A673 (cell line): ENCODE measurements at regions not wholly inside any gene's neighbourhood (a gene's known extent, or its start where the extent isn't known, plus 50 kb on each side); places are given as distances from the start of the nearest gene placed in this dataset.

Experiments
- BruUV-seq: library from RNA; stranded (reverse); fragments of 400-500 nt; replicated peaks from 2 replicates; lab custom pipeline; 2021; lab: Mats Ljungman, UMichigan
- CTCF ChIA-PET: fragments of 300-600 bp; sonication (Branson Sonifier 250); formaldehyde crosslinking; loops from one replicate; lab custom pipeline; 2022; ENCODE audit warnings: antibody characterized with exemption; lab: Charles Lee
- POLR2A ChIA-PET: fragments of 300-600 bp; sonication (Branson Sonifier 250); formaldehyde crosslinking; loops from one replicate; lab custom pipeline; 2022; ENCODE audit warnings: antibody characterized with exemption; ENCODE audit not compliant: low non-redundant PET; lab: Charles Lee
- DNase-seq: peaks from one replicate; pipeline ENCODE4 v3.0.0-alpha.2; 2015; ENCODE audit warnings: low spot score
- H3K27ac ChIP-seq: fragments of 200-600 bp; sonication (generic); 2 replicates; pipeline ENCODE4 v1.5.1; 2016; ENCODE audit warnings: mixed run types, low read depth, mild to moderate bottlenecking, mixed read lengths, antibody characterized with exemption, low read length; ENCODE audit not compliant: poor library complexity, severe bottlenecking
- H3K27me3 ChIP-seq: fragments of 200-600 bp; sonication (generic); replicated peaks from 2 replicates; pipeline ENCODE4 v1.6.1; 2017; ENCODE audit warnings: mixed run types, low read depth, mild to moderate bottlenecking, mixed read lengths, antibody characterized with exemption, low read length; ENCODE audit not compliant: insufficient read depth, poor library complexity
- H3K36me3 ChIP-seq: fragments of 200-600 bp; sonication (generic); 2 replicates; pipeline ENCODE4 v1.6.1; 2016; ENCODE audit warnings: mixed run types, mild to moderate bottlenecking, mixed read lengths, antibody characterized with exemption, low read length; ENCODE audit not compliant: insufficient read depth, poor library complexity, severe bottlenecking
- H3K4me1 ChIP-seq: fragments of 200-600 bp; sonication (generic); 2 replicates; pipeline ENCODE4 v1.6.1; 2017; ENCODE audit warnings: mixed run types, mild to moderate bottlenecking, mixed read lengths, antibody characterized with exemption, low read length; ENCODE audit not compliant: insufficient read depth, poor library complexity, severe bottlenecking
- H3K4me3 ChIP-seq: fragments of 200-600 bp; sonication (generic); 2 replicates; pipeline ENCODE4 v1.5.1; 2016; ENCODE audit warnings: low read depth, mixed run types, mild to moderate bottlenecking, mixed read lengths, low read length; ENCODE audit not compliant: poor library complexity, severe bottlenecking
- H3K9me3 ChIP-seq: fragments of 200-600 bp; sonication (generic); 2 replicates; pipeline ENCODE4 v1.6.1; 2016; ENCODE audit warnings: mixed run types, low read depth, mild to moderate bottlenecking, mixed read lengths, antibody characterized with exemption, low read length; ENCODE audit not compliant: poor library complexity, severe bottlenecking
- EZH2 ChIP-seq: fragments of 200-600 bp; sonication (generic); IDR thresholded peaks from 2 replicates; pipeline ENCODE4 v1.6.1; 2017; ENCODE audit warnings: borderline replicate concordance, low read depth, mild to moderate bottlenecking, mixed read lengths, antibody characterized with exemption, low read length; ENCODE audit not compliant: poor library complexity, severe bottlenecking
- intact Hi-C: fragments of 100-400 bp; cut with micrococcal nuclease; formaldehyde crosslinking; loops from one replicate; pipeline ENCODE4 v1.10.0; 2022; ENCODE audit not compliant: unreplicated experiment
- TF ChIP-seq, protein P1 (sequence below): fragments of 300-800, 200-600 bp; sonication (generic); conservative IDR thresholded peaks from 2 replicates; pipeline ENCODE4 v1.5.1; 2017; ENCODE audit warnings: low read depth, mild to moderate bottlenecking, antibody characterized with exemption, low read length, moderate library complexity, mixed read lengths

DNA sequence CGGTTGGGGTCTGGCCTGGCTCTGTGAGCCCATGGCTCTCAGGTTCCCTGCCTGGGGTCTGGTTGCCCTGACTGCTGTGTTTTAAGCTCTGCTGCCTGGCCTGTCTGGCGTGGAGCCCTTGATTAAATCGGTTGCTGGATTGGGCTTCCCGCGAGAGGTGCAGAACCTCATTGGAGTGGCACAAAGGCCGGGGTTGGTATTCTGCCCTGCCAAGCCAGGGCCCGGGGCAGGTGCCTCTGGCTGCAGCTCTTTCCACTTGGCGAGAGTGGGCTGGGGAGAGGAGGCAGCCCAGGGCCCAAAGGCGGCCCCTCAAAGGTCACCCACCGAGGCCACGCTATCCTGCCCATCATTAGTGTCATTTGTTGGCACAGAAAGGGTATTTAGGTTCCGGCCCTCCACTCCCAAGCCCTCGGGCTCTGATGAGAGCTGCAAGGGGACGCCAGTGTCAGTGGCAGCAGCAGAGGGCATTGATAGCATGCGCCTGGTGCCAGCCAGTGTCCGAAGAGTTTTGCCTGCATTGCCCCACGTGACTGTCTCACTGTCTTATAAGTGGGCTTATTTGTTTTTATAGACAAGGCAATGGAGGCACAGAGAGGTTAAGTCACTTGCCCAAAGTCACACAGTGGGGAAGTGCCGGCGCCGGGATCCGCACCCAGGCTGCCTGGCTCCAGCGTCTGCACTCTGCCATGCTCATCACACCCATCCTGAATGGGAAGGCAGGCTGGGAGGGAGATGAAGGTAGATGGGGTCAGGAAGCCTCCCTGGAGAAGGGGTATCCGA, 68.0 kb upstream of the CIBAR2 start:
- CTCF ChIA-PET = no interaction called here
- POLR2A ChIA-PET = interaction anchor here (0.7 kb wide), 1 partner anchor 903 kb away, joined by 4 read pairs; no protein-coding TSS in a partner anchor
- no TSS peak for BruUV-seq

DNA sequence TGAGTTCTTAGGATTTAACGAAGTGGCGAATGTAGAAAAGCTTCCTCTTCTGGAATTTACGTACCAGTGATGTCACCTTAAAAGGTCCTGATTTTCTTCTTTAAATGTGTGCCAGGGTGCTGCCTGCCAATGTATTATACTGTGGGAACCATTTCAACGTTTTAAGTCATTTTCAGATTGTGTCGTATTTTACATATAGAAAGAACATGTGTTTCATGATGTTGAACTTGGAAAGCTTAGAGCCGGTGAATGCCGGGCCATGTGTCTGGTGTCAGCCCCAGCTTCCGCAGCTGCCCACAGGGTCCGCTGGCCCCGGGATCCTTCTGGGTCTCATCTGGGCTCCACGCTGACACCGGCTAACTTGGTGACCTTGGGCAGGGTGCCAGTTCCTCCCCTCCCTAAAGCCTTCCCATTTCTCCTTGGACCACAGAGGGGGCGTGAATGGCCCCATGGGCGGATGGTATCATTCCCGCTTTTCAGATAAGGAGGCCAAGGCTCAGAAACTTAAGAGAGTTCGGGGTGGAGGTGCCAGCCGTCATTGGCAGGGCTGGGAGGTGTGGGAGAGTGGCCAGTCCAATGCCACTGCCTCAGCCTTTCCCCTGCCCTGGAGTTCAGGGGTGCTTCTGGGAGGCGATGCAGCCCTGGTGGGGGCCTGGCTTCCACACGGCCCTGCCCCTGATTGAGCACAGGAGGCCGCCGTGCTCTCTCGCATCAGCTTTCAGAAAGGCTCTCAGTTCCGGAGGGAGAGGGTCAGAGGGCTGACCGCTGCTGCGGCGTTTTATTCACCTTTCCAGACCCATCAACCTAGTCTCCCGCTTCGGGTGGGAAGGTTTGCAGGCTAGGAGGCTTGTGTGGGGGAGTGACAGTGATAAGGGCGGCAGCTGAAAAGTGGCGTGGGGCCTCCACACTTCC, 68.8 kb upstream of the CIBAR2 start:
- Histone ChIP-seq H3K36me3 (peaks cover 28% of the 10 kb centered on the region), H3K27me3 (no peaks in the 10 kb centered on the region), H3K27ac (no peak overlapping the region), H3K4me3 (no peak overlapping the region), H3K9me3 (peaks cover 12% of the 10 kb centered on the region), H3K4me1 (peaks cover 15% of the 10 kb centered on the region)
- no peak for TF ChIP-seq EZH2
- TF ChIP-seq, protein P1, sequence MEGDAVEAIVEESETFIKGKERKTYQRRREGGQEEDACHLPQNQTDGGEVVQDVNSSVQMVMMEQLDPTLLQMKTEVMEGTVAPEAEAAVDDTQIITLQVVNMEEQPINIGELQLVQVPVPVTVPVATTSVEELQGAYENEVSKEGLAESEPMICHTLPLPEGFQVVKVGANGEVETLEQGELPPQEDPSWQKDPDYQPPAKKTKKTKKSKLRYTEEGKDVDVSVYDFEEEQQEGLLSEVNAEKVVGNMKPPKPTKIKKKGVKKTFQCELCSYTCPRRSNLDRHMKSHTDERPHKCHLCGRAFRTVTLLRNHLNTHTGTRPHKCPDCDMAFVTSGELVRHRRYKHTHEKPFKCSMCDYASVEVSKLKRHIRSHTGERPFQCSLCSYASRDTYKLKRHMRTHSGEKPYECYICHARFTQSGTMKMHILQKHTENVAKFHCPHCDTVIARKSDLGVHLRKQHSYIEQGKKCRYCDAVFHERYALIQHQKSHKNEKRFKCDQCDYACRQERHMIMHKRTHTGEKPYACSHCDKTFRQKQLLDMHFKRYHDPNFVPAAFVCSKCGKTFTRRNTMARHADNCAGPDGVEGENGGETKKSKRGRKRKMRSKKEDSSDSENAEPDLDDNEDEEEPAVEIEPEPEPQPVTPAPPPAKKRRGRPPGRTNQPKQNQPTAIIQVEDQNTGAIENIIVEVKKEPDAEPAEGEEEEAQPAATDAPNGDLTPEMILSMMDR = no peak
- no peak for DNase-seq
- BruUV-seq = no TSS peak
- ChIA-PET POLR2A (interaction anchor here (0.7 kb wide), 1 partner anchor 903 kb away, joined by 4 read pairs; no protein-coding TSS in a partner anchor), CTCF (no interaction called here)
- intact Hi-C loops = no loop called here

More for the DNA sequence above, 68.0 kb upstream of the CIBAR2 start:
- TF ChIP-seq, protein P1 = no peak
- TF ChIP-seq EZH2 = no peak
- H3K4me1 ChIP-seq = peaks cover 23% of the 10 kb centered on the region
- DNase-seq = no peak
- no peak overlapping the region for H3K4me3 ChIP-seq
- peaks cover 12% of the 10 kb centered on the region for H3K9me3 ChIP-seq
- no peaks in the 10 kb centered on the region for H3K27me3 ChIP-seq
- H3K27ac ChIP-seq = no peak overlapping the region
- intact Hi-C loops = no loop called here
- peaks cover 22% of the 10 kb centered on the region for H3K36me3 ChIP-seq

DNA sequence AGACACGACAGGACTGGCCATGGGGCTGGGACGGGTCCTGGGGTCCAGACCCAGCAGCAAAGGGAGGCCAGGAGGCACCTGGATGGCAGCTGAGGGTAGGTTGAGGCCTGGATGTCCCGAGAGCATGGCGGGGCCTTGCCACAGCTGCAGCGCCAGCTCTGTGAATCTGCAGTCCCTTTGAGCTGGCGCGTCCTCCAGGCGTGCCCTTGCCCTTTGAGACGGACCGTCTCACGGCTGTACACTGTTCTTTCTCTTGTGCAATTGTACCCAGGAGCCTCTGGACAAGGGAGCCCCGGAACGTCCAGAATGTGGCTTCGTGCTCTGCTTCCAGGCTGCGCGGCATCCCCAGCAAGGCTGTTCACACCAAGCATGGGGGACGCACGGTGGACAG, 69.5 kb upstream of the CIBAR2 start:
- peaks cover 28% of the 10 kb centered on the region for H3K36me3 ChIP-seq
- no peaks in the 10 kb centered on the region for H3K27me3 ChIP-seq
- peaks cover 8% of the 10 kb centered on the region for H3K4me1 ChIP-seq
- DNase-seq = no peak
- H3K9me3 ChIP-seq = peaks cover 12% of the 10 kb centered on the region
- TF ChIP-seq, protein P1 = no peak
- no peak for TF ChIP-seq EZH2
- intact Hi-C loops = no loop called here
- BruUV-seq = no TSS peak
- ChIA-PET CTCF (no interaction called here), POLR2A (no interaction called here)
- H3K27ac ChIP-seq = no peak overlapping the region
- no peak overlapping the region for H3K4me3 ChIP-seq
